BJ (cell line): ENCODE measurements at regions not wholly inside any gene's neighbourhood (a gene's known extent, or its start where the extent isn't known, plus 50 kb on each side); places are given as distances from the start of the nearest gene placed in this dataset.

ENCODE experiments used
- CTCF ChIA-PET: fragments of 350-600 bp; formaldehyde crosslinking; extraction: SDS; loops from one replicate; lab custom pipeline; 2021; ENCODE audit warnings: antibody characterized with exemption, inconsistent platforms; lab: Yijun Ruan, JAX
- POLR2A ChIA-PET: fragments of 300-600 bp; sonication (Branson Sonifier 250); formaldehyde crosslinking; extraction: SDS; loops from one replicate; lab custom pipeline; 2021; ENCODE audit warnings: antibody characterized with exemption; lab: Charles Lee
- DNase-seq: peaks from one replicate; pipeline ENCODE4 v3.0.0-alpha.2; 2011; ENCODE audit warnings: low read depth
- H3K27me3 ChIP-seq: 2 replicates; pipeline ENCODE4 v1.6.0; 2011; ENCODE audit warnings: low read length; ENCODE audit not compliant: control insufficient read depth, insufficient read depth
- H3K36me3 ChIP-seq: 2 replicates; pipeline ENCODE4 v1.5.1; 2011; ENCODE audit warnings: low read length; ENCODE audit not compliant: control insufficient read depth, insufficient read depth
- H3K4me3 ChIP-seq: 2 replicates; pipeline ENCODE4 v1.5.1; 2011; ENCODE audit warnings: low read depth, mild to moderate bottlenecking, control low read depth, low read length
- CTCF ChIP-seq: IDR thresholded peaks from 2 replicates; pipeline ENCODE4 v1.5.1; 2011; ENCODE audit warnings: low read depth, mild to moderate bottlenecking, control low read depth, inconsistent platforms, low read length, moderate library complexity; ENCODE audit not compliant: insufficient read depth

GRCh38 chr5:141783005-141783946 lies 94.9 kb downstream of the PCDH1 start:
- H3K27me3 ChIP-seq, result peaks cover 22% of the 10 kb centered on the region
- TF ChIP-seq CTCF, result no peak
- no peak for DNase-seq
- CTCF ChIA-PET, result interaction anchor here (1.0 kb wide), 1 partner anchor 11 kb away, joined by 3 read pairs; no protein-coding TSS in a partner anchor
- POLR2A ChIA-PET, result no interaction called here
- no peak overlapping the region for H3K4me3 ChIP-seq
- no peaks in the 10 kb centered on the region for H3K36me3 ChIP-seq

- H3K4me3 ChIP-seq, result no peak overlapping the region
- CTCF ChIA-PET, result interaction anchor here (0.7 to 1.4 kb wide), 3 partner anchors 10 to 97 kb away, joined by 3 to 4 read pairs (median 4); no protein-coding TSS in a partner anchor
- H3K36me3 ChIP-seq, result no peaks in the 10 kb centered on the region
- no peak for DNase-seq
- peaks cover 13% of the 10 kb centered on the region for H3K27me3 ChIP-seq
- POLR2A ChIA-PET, result no interaction called here
- TF ChIP-seq CTCF, result no peak
Observed at GRCh38 chr5:141781910-141782309, 96.3 kb downstream of the PCDH1 start.

- no peak for DNase-seq
- TF ChIP-seq CTCF, result no peak
- H3K27me3 ChIP-seq, result peaks cover 13% of the 10 kb centered on the region
- no peak overlapping the region for H3K4me3 ChIP-seq
- ChIA-PET CTCF (interaction anchor here (0.7 to 1.4 kb wide), 3 partner anchors 9 to 98 kb away, joined by 3 to 4 read pairs (median 4); no protein-coding TSS in a partner anchor), POLR2A (no interaction called here)
- no peaks in the 10 kb centered on the region for H3K36me3 ChIP-seq
Observed at GRCh38 chr5:141780952-141781781, 97.0 kb downstream of the PCDH1 start.

GRCh38 chr5:141780240-141780951 lies 97.8 kb downstream of the PCDH1 start:
- CTCF ChIA-PET, result interaction anchor here (1.4 kb wide), 1 partner anchor 99 kb away, joined by 4 read pairs; no protein-coding TSS in a partner anchor
- no peak for DNase-seq
- no peak for TF ChIP-seq CTCF
- POLR2A ChIA-PET, result no interaction called here
- no peak overlapping the region for H3K4me3 ChIP-seq
- no peaks in the 10 kb centered on the region for H3K36me3 ChIP-seq
- H3K27me3 ChIP-seq, result peaks cover 10% of the 10 kb centered on the region
